Dedifferentiated amniotic fluid mesenchymal stem cell (primary cell): ENCODE measurements at regions not wholly inside any gene's neighbourhood (a gene's known extent, or its start where the extent isn't known, plus 50 kb on each side); places are given as distances from the start of the nearest gene placed in this dataset.
"Not testable (repeated sequence)": the region's sequence is repeated elsewhere in the genome, so short reads cannot be mapped to it uniquely, and the experiment has no call there.

Source experiments
- DNase-seq: peaks from one replicate; pipeline ENCODE4 v3.0.0-alpha.2; 2016; ENCODE audit errors: extremely low spot score

GRCh38 chr6:79431537-79431933 lies 105.7 kb downstream of the LCA5 start:
- no peak for DNase-seq

GRCh38 chr6:79430913-79431536 lies 106.2 kb downstream of the LCA5 start:
- no peak for DNase-seq

- no peak for DNase-seq
Observed at GRCh38 chr6:79427721-79428120, 109.5 kb downstream of the LCA5 start.

GRCh38 chr6:79426625-79427278 lies 110.5 kb downstream of the LCA5 start:
- no peak for DNase-seq

- no peak for DNase-seq
Observed at GRCh38 chr6:79425589-79426311, 111.5 kb downstream of the LCA5 start.

GRCh38 chr6:79423216-79423615 lies 114.0 kb downstream of the LCA5 start:
- DNase-seq = no peak

GRCh38 chr6:79422666-79423065 lies 114.6 kb downstream of the LCA5 start:
- DNase-seq = no peak

GRCh38 chr6:79421707-79422484 lies 115.3 kb downstream of the LCA5 start:
- DNase-seq = peak; percentile 92

GRCh38 chr6:79421001-79421411 lies 116.2 kb downstream of the LCA5 start:
- DNase-seq = peak; percentile 28

GRCh38 chr6:79420054-79420453 lies 117.2 kb downstream of the LCA5 start:
- DNase-seq = no peak

GRCh38 chr6:79416931-79417330 lies 120.3 kb downstream of the LCA5 start:
- no peak for DNase-seq

GRCh38 chr6:79413562-79414002 lies 123.6 kb downstream of the LCA5 start:
- peak; percentile 77 for DNase-seq

- DNase-seq = no peak
Observed at GRCh38 chr6:79410806-79411205, 126.4 kb downstream of the LCA5 start.

- no peak for DNase-seq
Observed at GRCh38 chr6:79408256-79408974, 128.8 kb downstream of the LCA5 start.

- DNase-seq = no peak
Observed at GRCh38 chr6:79404677-79405076, 132.6 kb downstream of the LCA5 start.

GRCh38 chr6:79404261-79404660 lies 133.0 kb downstream of the LCA5 start:
- no peak for DNase-seq

GRCh38 chr6:79403563-79403962 lies 133.7 kb downstream of the LCA5 start:
- DNase-seq = no peak

- no peak for DNase-seq
Observed at GRCh38 chr6:79403086-79403485, 134.1 kb downstream of the LCA5 start.

GRCh38 chr6:79399499-79399898 lies 137.7 kb downstream of the LCA5 start:
- DNase-seq = no peak

GRCh38 chr6:79398617-79399016 lies 138.6 kb downstream of the LCA5 start:
- not testable (repeated sequence) for DNase-seq

GRCh38 chr6:79396625-79397024 lies 140.6 kb downstream of the LCA5 start:
- DNase-seq = no peak

- no peak for DNase-seq
Observed at GRCh38 chr6:79394690-79395089, 142.5 kb downstream of the LCA5 start.
